ENCODE measurements at regions not wholly inside any gene's neighbourhood (a gene's known extent, or its start where the extent isn't known, plus 50 kb on each side); places are given as distances from the start of the nearest gene placed in this dataset.

- TF ChIP-seq YY1 (IDR thresholded peaks at IDR 0.05; ENCODE audit: low read depth, low read length), result no peak
- TF ChIP-seq KDM1A (IDR thresholded peaks at IDR 0.05; ENCODE audit: borderline replicate concordance, low read length), result no peak
- no peak for TF ChIP-seq TAF1 (IDR thresholded peaks at IDR 0.05; ENCODE audit: low read depth, low read length)
- no peak for TF ChIP-seq CTCF (IDR thresholded peaks at IDR 0.05; ENCODE audit: control extremely low read depth in 1 of 3, insufficient read depth in 1 of 3, low read depth in 1 of 3, low read length in 3 of 3)
- no peak for TF ChIP-seq RBBP5 (IDR thresholded peaks at IDR 0.05; ENCODE audit: borderline replicate concordance, low read depth, low read length)
- no peak for TF ChIP-seq MAX (IDR thresholded peaks at IDR 0.05)
- TF ChIP-seq POLR2A (IDR thresholded peaks at IDR 0.05; ENCODE audit: control extremely low read depth in 1 of 2, low read depth in 2 of 2, low read length in 2 of 2), result no peak
- TF ChIP-seq USF2 (IDR thresholded peaks at IDR 0.05; ENCODE audit: low read length), result no peak
- TF ChIP-seq POLR2AphosphoS5 (IDR thresholded peaks at IDR 0.05; ENCODE audit: low read depth, low read length), result no peak
- no peak for TF ChIP-seq NANOG (IDR thresholded peaks at IDR 0.05; ENCODE audit: insufficient read depth, low read depth, low read length, poor library complexity, severe bottlenecking)
- no peak for TF ChIP-seq EZH2 (IDR thresholded peaks at IDR 0.05; ENCODE audit: low read depth, low read length, severe bottlenecking)
- TF ChIP-seq EP300 (IDR thresholded peaks at IDR 0.05; ENCODE audit: borderline replicate concordance in 1 of 2, low read depth in 2 of 2, low read length in 2 of 2), result no peak
- no peak for TF ChIP-seq TCF12 (IDR thresholded peaks at IDR 0.05; ENCODE audit: low read depth, low read length)
- TF ChIP-seq POU5F1 (IDR thresholded peaks at IDR 0.05; ENCODE audit: low read depth, low read length), result no peak
Measured at GRCh38 chr5:154648706-154649105, 106.5 kb upstream of the LARP1 start.
